Fibroblast of lung (primary cell): ENCODE measurements at regions not wholly inside any gene's neighbourhood (a gene's known extent, or its start where the extent isn't known, plus 50 kb on each side); places are given as distances from the start of the nearest gene placed in this dataset.

Source experiments
- EZH2 ChIP-seq: IDR thresholded peaks from 2 replicates; pipeline ENCODE4 v1.5.1; 2012; ENCODE audit warnings: low read length, control low read depth, mild to moderate bottlenecking; ENCODE audit errors: missing control alignments
- TF ChIP-seq, protein P1 (sequence below), 2 donors: IDR thresholded peaks in 1 of 2; conservative IDR thresholded peaks in 1 of 2; 1 replicate in 1 of 2; 2 replicates in 1 of 2; pipeline ENCODE4 v1.5.1; 2011 to 2012; ENCODE audit warnings: low read length in 2 of 2, control low read depth in 1 of 2, inconsistent platforms in 1 of 2, low read depth in 1 of 2, mild to moderate bottlenecking in 1 of 2

DNA sequence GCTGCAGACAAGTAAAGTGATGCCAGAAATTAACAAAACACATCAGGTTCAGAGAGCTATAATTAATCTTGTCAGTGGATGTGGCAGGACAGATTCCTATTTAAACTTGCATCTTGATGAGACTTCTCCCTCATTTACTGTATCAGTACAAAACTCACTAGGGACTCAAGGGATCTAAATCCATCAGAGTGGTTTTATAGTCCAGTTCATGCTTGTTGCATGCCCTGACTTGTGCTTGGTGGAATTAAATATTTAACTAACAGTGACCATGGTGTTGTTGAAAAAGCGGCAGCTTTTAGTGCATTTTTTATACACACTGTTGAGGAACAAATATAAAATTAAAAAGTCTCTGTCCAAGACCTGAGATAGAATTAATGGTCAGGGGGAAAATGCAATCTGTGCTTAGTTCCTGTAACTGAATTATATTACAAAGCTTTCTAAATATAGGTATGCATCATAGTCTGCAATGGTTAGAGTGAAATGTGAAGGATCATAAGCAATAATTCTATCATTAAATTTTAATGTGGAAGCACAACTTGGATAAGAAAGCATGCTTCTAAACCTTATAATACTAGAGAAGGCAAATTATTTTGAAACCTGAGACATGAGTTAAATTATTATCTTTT lies 1475.5 kb upstream of the TENM4 start:
- TF ChIP-seq, protein P1, sequence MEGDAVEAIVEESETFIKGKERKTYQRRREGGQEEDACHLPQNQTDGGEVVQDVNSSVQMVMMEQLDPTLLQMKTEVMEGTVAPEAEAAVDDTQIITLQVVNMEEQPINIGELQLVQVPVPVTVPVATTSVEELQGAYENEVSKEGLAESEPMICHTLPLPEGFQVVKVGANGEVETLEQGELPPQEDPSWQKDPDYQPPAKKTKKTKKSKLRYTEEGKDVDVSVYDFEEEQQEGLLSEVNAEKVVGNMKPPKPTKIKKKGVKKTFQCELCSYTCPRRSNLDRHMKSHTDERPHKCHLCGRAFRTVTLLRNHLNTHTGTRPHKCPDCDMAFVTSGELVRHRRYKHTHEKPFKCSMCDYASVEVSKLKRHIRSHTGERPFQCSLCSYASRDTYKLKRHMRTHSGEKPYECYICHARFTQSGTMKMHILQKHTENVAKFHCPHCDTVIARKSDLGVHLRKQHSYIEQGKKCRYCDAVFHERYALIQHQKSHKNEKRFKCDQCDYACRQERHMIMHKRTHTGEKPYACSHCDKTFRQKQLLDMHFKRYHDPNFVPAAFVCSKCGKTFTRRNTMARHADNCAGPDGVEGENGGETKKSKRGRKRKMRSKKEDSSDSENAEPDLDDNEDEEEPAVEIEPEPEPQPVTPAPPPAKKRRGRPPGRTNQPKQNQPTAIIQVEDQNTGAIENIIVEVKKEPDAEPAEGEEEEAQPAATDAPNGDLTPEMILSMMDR (conservative IDR thresholded peaks at IDR 0.05 in 1 of 2, IDR thresholded peaks at IDR 0.05 in 1 of 2; ENCODE audit: low read depth in 1 of 2, low read length in 2 of 2), result no peak
- no peak for TF ChIP-seq EZH2
